ENCODE measurements at regions not wholly inside any gene's neighbourhood (a gene's known extent, or its start where the extent isn't known, plus 50 kb on each side); places are given as distances from the start of the nearest gene placed in this dataset.
A peak's percentile ranks its signal among the peaks of the same experiment; 100 is the strongest.

GRCh38 chr5:56594792-56595191 is 220.6 kb upstream of the MAP3K1 start:
- Histone ChIP-seq H3K4me1 (peaks cover 0 to 4% (median 0%) of the 10 kb centered on the region in 4 donors), H3K27ac (replicated peaks in 1 of 4) (no peak overlapping the region), H3K36me3 (no peaks in the 10 kb centered on the region), H3K4me3 (no peak overlapping the region), H3K27me3 (no peaks in the 10 kb centered on the region), H3K9me3 (no peaks in the 10 kb centered on the region)
- intact Hi-C loops (cut with DNase I) = no loop called here
- 94% methylated on average over 3 of the region's 3 CpGs for WGBS
- no peak for TF ChIP-seq EP300 (IDR thresholded peaks at IDR 0.05)
- TF ChIP-seq CTCF (IDR thresholded peaks at IDR 0.05) = no peak
- TF ChIP-seq POLR2AphosphoS5 (IDR thresholded peaks at IDR 0.05) = no peak
- no peak for TF ChIP-seq POLR2A (IDR thresholded peaks at IDR 0.05; ENCODE audit: low read depth)
- DNase-seq (ENCODE audit: extremely low spot score) = no peak

GRCh38 chr5:56591081-56591480 is 224.3 kb upstream of the MAP3K1 start:
- Histone ChIP-seq H3K9me3 (no peaks in the 10 kb centered on the region), H3K27ac (replicated peaks in 1 of 4) (no peak overlapping the region), H3K27me3 (no peaks in the 10 kb centered on the region), H3K4me3 (no peak overlapping the region), H3K36me3 (no peaks in the 10 kb centered on the region), H3K4me1 (peaks cover 27 to 41% (median 30%) of the 10 kb centered on the region in 4 donors)
- no peak for TF ChIP-seq EP300 (IDR thresholded peaks at IDR 0.05)
- TF ChIP-seq CTCF (IDR thresholded peaks at IDR 0.05) = no peak
- no peak for TF ChIP-seq POLR2A (IDR thresholded peaks at IDR 0.05; ENCODE audit: low read depth)
- over 99% methylated on average over 5 of the region's 5 CpGs for WGBS
- intact Hi-C loops (cut with DNase I) = no loop called here
- DNase-seq (ENCODE audit: extremely low spot score) = no peak

GRCh38 chr5:56589481-56589860 is 225.9 kb upstream of the MAP3K1 start:
- peak overlapping the region; percentile 15 to 57 (median 42) for H3K27ac ChIP-seq (replicated peaks in 1 of 4)
- peaks cover 35 to 51% (median 37%) of the 10 kb centered on the region in 4 donors for H3K4me1 ChIP-seq
- no peak for TF ChIP-seq POLR2AphosphoS5 (IDR thresholded peaks at IDR 0.05)
- no peak for TF ChIP-seq CTCF (IDR thresholded peaks at IDR 0.05)
- TF ChIP-seq EP300 (IDR thresholded peaks at IDR 0.05) = no peak
- no peak for TF ChIP-seq POLR2A (IDR thresholded peaks at IDR 0.05; ENCODE audit: low read depth)
- no peaks in the 10 kb centered on the region for H3K36me3 ChIP-seq
- intact Hi-C loops (cut with DNase I) = no loop called here
- H3K27me3 ChIP-seq = no peaks in the 10 kb centered on the region
- H3K4me3 ChIP-seq = no peak overlapping the region
- WGBS = 85% methylated on average over 5 of the region's 6 CpGs
- DNase-seq (ENCODE audit: extremely low spot score) = no peak
- H3K9me3 ChIP-seq = peaks cover 0 to 1% (median 0%) of the 10 kb centered on the region in 4 donors

GRCh38 chr5:56588636-56589480 is 226.5 kb upstream of the MAP3K1 start:
- DNase-seq (ENCODE audit: extremely low spot score) = no peak
- WGBS = 73% methylated on average over 14 of the region's 16 CpGs
- peak overlapping the region; percentile 15 to 57 (median 42) for H3K27ac ChIP-seq (replicated peaks in 1 of 4)
- peaks cover 35 to 51% (median 37%) of the 10 kb centered on the region in 4 donors for H3K4me1 ChIP-seq
- TF ChIP-seq POLR2AphosphoS5 (IDR thresholded peaks at IDR 0.05) (peak in 1 of 2 donors; percentile 3), EP300 (IDR thresholded peaks at IDR 0.05) (no peak)
- no peak overlapping the region for H3K4me3 ChIP-seq
- H3K9me3 ChIP-seq = peaks cover 0 to 7% (median 0%) of the 10 kb centered on the region in 4 donors
- intact Hi-C loops (cut with DNase I) = no loop called here
- no peaks in the 10 kb centered on the region for H3K27me3 ChIP-seq
- H3K36me3 ChIP-seq = no peaks in the 10 kb centered on the region

GRCh38 chr5:56588131-56588487 is 227.2 kb upstream of the MAP3K1 start:
- no peak overlapping the region for H3K4me3 ChIP-seq
- H3K9me3 ChIP-seq = peaks cover 0 to 7% (median 0%) of the 10 kb centered on the region in 4 donors
- H3K27ac ChIP-seq (replicated peaks in 1 of 4) = peak overlapping the region; percentile 15 to 57 (median 42)
- DNase-seq (ENCODE audit: extremely low spot score) = no peak
- TF ChIP-seq EP300 (IDR thresholded peaks at IDR 0.05) (no peak), CTCF (IDR thresholded peaks at IDR 0.05) (no peak), POLR2A (IDR thresholded peaks at IDR 0.05; ENCODE audit: low read depth) (no peak), POLR2AphosphoS5 (IDR thresholded peaks at IDR 0.05) (no peak)
- H3K27me3 ChIP-seq = no peaks in the 10 kb centered on the region
- H3K4me1 ChIP-seq = peaks cover 35 to 51% (median 37%) of the 10 kb centered on the region in 4 donors
- intact Hi-C loops (cut with DNase I) = no loop called here
- 93% methylated on average over 2 of the region's 2 CpGs for WGBS
- no peaks in the 10 kb centered on the region for H3K36me3 ChIP-seq
